ENCODE measurements at regions not wholly inside any gene's neighbourhood (a gene's known extent, or its start where the extent isn't known, plus 50 kb on each side); places are given as distances from the start of the nearest gene placed in this dataset.

DNA sequence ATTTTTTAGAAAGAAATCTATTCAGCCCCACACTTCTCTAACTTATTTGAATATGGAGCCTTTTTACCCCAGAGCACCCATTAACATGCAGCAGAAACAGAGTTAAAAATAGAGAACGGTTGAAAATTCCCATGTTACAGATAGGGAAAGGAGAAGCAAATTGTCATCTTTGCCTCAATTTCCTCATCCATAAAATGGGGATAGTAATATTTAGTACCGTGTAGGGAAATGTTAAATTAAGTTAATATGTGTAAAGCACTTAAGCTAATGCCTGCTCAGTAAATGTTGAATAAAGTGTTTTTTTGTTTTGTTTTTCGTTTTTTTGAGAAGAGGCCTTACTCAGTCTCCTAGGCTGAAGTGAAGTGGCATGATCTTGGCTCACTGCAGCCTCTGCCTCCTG lies 50.3 kb downstream of the NAV1 start:
- DNase-seq, result no peak

DNA sequence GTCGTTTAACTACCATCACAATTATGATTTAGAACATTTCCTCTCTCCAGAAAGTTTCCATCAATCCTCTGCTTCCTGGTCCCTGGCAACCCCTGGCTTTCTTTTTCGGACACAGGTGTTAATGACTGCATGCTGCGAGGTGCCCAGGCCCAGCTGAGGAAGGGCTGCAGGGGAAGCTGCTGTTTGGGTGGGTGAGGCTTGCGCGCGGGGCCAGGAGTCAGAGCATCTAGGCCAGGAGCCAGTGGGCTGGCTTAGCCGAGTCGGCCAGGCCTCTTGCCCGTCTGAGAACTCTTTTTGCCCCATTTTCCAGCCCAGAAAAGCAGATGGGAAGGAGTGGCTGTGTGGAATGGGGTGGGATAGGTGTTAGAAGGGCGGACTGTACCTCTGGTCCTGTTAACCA lies 51.5 kb downstream of the NAV1 start:
- DNase-seq, result no peak

DNA sequence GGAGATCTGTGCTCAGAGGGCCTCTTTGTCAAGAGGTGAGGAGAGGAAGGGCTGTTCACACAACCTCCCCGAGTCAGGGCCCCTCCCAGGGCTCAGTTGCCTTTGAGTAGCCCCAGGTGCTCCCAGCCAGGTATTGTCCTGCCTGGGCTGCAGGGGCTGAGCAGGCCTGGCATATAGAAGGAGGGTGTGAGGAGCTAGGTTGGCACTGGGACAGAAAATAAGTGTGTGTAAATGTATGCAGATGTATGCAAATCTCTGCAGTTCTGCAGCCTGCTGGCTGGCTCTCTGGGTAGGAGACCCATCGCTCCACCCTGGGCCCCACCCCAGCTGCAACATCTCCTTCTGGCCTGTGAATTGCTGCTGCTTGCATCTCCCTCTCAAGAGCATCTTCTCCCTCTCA lies 52.4 kb downstream of the NAV1 start:
- DNase-seq, result no peak

DNA sequence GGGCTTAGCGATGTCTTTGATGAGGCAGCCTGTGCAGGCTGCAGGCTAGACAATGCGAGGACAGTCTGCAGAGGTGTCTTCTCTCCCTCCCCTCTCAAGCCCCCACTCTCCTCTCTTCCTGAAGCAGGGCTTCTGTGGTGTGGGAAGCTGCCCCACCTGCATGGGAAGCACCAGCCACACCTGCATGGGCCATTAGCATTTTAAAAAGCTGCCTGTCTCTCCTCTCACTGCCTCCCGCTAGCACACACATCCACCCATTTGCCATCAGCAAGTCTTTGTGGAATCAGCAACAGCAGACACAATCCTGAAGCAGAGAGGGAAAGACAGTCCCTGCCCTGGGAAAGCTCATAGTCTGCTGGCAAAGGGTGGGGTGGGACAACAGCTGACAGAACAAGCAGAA lies 53.1 kb downstream of the NAV1 start:
- DNase-seq, result no peak

DNA sequence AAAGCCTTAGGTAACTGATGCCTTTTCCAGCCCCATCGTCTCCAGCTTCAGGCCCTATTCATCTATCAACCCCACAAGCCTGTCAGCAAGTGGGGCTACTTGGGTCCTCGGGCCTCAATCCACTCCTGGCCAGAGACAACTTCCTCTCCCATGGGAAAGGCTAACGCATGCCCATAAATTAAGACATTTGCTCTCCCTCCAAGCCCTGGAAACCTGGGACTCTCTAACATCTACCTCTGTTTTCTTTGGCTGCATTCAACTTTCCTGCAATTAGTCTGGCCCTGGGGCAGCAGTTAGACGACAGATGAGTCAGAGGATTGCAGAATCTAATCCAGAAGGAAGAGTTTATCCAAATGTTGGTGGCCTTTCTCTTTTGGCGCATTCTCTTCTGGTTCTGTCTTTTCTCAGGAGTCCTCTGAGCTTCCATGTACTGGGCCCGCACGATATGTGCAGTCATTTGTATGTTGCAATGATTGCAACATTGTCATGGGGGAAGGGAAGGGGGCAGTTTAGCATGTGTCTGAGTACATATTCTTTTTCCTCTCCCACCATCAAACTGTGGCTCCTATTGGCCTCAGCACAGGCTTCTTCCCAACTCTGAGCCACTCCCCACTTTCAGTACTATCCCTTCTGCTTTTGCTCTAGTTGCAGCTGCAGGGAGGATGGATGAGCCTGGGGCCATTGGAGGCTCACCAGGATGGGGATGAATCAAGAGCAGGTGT lies 54.4 kb downstream of the NAV1 start:
- DNase-seq, result no peak

DNA sequence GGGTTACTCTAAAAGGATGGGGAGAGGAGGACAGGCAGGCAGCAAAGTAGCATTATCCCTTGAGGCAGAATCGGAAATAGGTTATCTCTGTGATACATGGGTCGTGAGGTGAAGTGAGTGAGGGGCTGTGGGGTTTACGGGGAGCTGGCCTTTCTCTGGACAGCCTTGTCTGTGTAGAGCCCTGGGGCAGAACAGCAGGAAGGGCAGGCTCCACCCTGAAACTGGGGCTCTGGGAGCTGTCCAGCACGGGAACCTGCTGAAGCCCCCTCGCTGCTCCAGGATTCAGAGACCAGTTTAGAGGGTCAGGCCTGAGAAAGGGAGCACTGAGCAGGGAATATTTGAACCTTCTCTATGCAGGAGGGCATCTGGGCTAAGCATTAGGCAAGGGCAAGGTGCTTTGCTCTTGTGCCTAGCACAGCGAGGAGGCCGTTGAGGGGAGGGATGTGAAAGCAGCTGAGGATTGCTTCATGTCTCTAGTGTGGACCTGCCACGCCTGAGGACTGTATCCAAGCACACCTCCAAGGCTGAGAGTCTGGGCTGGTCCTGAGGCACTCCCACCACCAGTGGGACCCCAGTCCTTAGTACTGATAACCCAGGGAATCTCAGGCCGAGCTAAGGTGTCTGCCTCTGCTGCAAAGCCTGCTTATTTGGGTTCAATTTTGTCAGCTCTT lies 55.8 kb downstream of the NAV1 start:
- no peak for DNase-seq

DNA sequence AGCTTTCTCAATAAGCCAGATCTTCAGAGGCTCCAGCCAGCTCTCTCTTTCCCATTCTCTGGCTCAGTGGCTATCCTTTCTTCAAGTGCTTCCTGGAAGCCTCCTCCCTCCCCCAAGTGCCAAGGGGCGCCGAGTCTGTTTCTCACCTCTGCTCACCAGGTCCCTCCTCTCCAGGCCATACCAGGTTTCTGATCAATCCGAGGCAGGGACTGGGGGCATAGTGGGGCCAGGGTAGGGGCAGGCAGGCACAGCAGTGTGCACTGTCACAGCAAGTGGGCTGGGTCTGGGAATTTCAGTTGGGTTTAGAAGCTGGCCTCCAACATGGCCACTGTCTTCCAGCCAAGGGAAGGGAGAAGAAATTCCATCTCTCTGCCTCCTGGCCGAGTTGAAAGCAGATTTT lies 56.5 kb downstream of the NAV1 start:
- no peak for DNase-seq

DNA sequence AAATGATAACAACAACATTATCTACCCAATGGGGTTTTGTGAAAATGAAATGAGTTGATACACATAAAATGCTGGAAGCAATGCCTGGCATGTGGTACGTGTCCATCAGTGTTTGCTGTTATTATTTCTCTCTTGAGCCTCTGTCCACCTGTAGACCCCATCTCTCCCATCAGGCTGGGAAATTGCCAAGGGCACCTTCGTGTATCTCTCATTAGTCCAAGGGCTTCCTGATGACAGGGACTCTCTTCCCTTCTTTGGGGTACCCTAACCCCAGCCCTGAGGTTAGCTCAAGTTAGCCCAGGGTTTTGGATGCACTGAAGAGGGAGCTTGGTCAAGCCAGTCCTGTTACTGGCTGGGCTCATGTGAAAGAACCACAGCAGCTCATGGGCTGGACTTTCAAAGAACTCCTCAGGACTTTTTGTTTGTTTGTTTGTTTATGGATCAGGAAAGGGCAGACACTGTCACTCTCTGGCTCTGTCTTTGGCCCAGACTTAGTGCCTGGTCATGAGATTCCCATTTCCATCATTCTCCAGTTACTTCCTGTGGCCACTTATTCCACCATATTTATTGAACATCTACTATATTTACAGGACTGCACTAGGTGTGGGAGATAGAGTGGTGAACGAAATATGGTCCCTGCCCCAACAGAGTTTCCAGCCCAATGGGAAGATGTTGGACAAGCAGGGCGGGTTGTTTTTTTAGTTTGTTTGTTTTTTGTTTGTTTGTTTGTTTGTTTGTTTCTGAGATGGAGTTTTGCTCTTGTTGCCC lies 57.4 kb downstream of the NAV1 start:
- DNase-seq, result no peak

DNA sequence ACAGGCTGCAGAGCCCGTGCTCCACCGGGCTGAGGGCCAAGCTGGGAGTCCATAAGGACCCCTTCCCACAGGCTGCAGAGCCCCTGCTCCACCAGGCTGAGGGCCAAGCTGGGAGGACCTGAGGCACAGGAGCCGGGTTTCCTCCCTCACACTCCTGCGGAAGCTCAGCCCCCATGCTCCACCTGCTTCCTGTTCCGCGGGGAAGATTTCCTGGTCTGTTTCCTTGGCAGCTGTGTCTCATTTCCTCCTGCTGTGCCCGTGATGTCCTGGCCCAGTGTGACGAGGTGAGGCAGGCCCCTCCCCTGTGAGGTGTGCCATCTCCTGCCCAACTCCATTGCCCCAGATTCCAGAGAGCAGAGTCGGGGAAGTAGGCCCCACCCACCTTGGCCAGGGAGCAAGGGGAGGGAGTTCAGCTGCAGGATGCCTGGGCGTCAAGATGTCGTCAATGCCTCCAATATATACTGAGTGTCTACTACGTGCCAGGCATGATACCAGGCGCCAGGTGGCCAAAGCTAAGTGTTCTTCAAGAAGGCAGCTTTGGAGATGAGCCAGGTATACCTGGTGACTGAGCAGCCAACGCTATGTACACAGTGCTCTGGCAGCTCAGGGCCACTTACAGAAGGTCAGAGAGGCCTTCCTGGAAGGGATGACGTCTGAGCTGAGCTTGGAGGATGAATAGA lies 58.8 kb downstream of the NAV1 start:
- DNase-seq, result peak; percentile 71

DNA sequence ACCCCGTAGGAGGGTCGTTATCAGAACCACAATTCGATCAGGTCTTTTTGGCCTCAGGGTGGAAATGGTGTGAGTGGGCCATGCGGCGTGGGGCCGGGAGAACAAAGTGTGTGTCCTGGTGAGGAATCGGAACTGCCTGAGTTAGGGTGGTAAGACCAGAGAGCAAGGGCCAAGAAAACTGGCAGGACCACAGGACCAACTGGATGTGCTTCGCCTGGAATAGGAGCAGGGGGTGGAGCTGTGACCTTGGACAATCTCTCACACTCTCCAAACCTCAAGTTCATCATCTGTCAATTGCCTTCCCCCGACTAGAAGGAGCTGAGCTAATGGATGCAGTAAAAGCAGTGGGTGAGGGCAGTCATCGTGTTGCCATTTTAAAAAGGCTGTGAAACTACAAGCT lies 59.5 kb downstream of the NAV1 start:
- no peak for DNase-seq

DNA sequence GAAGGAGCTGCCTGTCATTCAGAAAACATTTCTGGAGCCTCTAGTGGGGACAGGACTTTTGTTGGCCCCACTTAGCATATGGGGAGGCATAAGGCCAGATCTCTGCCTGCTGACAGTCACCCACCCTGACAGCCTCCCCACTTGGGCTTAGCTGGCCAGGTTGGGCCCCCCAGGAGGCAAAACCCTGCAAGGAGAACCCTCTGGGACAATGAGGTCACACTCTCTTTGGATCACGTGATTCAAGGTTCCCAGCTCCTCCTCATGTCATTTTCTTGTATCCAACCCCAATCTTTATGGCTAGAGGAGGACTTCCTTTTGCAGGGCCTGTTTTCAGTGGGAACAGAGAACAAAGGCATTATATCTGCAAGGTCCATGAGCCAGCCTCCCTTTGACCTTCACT lies 60.0 kb downstream of the NAV1 start:
- no peak for DNase-seq

DNA sequence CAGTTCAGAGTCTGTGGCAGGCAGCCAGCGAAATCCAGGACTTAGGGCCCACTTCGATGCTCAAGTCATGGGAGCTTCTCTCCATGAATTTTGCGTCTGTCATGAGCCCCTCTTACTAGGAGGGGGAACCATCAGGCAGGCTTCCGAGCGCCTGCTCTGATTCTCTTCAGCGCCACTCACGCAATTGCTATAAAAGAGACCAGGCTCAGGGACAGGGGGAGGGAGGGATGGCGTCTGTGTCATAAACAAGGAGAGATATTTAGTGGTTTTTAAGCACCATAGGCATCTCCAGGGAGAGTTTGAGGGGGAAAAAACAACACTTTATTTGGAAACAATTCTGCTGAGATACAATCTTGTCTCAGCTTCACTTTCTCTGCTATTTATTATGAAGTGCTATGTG lies 60.6 kb downstream of the NAV1 start:
- DNase-seq, result no peak

DNA sequence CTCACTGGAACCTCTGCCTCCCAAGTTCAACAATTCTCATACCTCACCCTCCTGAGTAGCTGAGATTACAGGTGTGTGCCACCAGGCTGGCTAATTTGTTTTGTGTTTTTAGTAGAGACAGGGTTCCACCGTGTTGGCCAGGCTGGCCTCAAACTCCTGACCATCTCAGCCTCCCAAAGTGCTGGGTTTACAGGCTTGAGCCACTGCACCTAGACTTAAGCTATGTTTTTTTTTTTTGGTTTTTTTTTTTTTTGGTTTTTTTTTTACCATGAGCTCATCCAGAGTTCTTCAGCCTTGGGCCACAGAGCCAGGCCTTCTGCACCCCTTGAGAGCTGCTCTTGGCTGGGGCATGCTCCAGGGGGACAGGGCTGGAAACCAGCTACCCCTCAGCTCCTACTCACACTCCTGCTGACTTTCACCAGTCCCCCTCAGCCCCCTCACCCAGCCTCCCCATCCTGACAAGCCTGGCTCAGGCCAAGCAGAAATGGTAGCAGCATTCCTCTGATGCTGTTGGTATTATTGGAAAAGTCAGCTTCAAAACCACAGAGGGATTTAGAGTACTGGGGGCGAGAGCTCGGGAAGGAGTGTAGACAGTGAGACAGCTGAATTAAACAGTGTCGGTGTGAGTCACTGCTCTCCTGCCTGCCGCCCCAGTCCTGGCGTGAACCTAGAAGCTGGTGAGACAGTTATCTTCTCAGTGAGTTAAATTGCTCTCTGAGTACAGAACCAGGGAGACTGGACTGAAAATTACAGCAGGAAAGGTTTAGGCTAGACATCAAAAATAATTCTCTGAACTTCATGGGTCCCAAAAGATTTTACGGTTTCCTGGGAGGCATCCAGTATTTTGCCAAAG lies 63.7 kb downstream of the NAV1 start:
- no peak for DNase-seq

DNA sequence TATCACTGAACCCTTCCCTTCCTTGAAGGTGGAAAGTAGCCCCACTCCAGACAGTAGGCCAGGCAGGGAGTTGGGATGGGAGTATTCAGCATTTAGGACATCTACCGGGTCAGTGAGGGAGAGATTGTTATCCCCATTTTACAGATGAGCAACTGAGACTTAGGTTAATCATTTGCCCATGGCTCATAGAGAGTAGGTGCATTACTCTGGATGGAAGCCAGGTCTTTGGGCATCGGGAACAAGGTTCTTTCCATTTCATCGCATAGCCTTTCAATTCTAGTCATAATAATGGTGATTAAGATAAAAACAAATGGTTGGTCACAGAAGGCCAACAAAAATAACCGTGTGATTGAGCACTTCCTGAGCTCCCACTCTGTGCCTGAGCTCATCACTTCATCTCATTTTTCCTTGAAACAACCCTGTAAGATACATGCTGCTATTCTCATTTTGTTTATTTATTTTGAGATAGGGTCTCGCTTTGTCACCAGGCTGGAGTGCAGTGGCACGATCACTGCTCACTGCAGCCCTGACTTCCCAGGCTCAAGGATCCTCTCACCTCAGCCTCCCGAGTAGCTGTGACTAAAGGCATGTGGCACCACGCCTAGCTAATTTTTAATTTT lies 64.8 kb downstream of the NAV1 start:
- DNase-seq, result no peak

DNA sequence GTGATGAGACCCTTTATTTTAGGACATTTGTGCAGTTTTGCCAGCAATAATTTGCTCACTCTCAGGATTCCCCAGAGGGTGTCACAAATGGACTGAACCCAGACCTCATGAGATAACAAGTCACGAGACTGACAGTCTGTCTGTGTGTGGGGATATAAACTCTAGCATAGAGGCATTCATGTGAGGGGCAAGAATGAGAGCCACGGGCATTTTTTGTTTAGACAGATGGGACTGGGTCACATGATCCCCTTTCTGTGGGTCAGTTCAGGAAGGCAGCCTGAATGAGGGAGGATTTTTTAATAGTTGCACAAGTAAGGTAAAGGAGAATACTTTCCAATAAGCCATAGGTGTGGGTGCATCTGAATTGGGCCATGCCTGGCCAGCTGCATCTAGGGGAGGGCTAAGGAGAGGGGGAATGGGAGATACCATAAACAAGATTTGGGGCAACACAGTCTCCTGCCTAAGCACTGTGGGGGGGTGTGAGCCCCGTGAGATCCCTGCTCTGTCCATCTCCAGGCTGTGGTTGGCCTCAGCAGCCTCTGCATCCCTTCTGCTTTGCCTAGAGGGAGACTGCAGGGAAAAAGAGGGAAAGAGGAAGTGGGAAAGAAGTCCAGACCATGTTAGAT lies 66.6 kb downstream of the NAV1 start:
- DNase-seq, result no peak

DNA sequence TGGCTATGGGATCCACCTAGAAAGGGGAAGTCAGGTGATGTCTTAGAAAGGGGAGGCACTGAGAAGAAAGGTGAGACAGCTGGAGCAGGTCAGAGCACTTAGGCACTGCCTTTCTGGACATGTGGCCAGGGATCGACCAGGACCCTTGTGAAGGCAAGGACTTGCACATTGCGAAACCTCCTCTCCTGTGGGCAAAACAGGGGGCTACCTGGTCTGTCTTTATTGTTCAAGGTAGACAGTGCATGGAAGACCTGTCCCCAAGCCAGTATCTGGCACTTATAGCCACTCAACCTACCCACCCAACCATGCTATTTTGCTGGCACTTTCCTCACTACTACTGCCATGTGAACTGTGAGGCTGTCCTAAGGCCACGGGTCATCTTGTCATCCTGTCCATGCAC lies 67.2 kb downstream of the NAV1 start:
- no peak for DNase-seq

DNA sequence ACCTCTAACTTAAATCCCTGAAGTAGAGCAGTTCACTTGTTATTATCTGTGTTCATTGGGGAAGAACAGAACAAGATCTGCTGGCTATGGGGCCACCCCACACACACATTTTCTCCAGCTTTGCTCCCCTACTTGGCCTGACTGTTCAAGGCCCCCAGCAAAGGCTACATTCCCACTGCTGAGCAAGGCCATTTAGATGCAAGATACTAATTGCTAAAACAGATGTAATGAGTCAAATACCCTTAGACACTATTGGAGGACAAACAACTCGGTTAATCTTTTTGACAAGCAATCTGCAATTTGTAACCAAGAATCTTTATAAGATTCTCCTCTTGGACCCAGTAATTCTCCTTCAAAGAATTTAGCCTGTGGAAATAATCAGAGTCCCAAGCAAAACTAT lies 67.7 kb downstream of the NAV1 start:
- no peak for DNase-seq

DNA sequence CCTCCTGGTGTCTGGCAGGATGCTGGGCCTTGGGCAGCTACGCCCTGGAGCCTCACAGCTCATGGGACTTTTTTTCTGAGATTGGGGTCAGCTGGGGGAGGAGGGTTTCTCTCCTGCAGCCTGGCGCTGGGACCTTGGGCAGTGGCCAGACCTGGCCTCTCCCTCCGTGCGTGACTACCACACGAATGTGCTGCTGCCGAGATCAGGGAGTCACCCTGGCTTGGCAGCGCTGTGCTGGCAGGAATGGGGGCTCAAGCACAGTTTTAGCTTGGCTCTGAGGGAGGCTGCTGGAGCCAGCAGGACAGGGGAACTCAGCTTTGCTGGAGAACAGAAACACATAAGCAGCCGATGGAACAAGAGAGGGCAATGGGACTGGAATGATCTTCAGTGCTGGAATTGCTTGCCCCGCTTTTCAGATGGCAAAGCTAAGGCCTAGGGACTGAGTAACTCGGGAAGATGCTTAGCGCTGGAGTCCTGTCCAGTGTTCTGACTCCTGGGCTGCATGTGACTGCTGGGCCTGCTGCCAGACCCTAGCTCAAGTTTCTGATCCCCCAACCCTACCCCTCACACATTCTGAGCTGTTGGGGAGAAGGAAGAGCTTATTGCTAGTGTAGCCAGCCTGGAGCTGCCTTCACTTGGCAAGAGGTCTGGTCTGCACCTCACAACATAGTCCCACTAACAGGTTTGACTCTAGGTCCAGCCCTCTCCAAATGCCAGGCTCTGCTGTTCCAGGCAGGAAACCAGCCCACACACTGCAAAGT lies 69.9 kb downstream of the NAV1 start:
- no peak for DNase-seq

DNA sequence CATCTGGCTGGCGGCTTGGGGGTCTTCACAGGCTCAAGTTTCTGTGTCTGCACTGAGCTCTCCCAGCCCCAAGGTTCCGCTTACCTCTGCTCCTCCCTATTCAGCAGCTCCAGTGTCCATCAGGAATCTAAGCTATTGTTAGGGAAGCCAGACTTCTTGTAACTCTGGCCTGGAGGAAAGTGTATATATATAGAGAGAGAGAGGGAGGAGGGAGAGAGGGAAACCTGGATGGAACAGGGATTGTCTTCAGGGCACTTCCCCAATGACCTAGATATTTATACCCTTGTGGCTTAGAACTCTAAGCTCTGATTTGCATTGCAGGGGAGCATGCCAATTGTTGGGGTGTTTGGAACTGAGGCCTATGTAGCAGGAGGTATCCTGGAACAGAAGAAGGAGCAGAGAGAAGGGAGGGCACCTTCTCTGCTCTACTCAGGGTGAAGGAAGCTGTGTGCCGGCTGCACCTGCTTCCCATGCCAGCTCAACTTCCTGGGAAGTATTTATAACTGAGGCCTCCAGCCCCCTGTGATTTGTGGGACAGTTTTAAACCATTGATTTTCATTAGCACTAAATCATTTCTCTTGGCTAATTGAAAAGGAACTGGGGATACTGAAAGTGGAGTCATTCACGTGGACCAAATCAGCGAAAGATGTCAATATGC lies 70.9 kb downstream of the NAV1 start:
- DNase-seq, result no peak

DNA sequence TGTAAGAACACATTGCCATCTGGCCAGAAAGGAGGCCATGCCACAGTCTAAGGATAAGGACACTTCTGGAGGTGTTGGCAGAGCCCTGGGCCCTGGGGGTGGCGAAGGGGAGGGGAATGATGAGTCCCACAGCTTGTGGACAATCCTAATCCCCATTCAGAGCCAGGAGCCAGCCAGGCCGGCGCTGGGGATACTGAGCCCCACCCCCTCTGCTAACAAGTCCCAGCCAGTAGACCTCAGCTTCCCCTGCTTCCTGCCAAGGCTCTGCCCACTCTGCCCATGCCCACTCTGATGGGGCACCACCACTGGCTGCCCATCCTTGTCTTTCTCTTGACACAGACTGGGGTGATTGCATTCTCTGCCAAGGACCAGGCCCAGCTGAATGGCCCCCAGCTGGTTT lies 71.9 kb downstream of the NAV1 start:
- no peak for DNase-seq
